ENCODE measurements at regions not wholly inside any gene's neighbourhood (a gene's known extent, or its start where the extent isn't known, plus 50 kb on each side); places are given as distances from the start of the nearest gene placed in this dataset.

GRCh38 chr4:123819362-123820035 lies 422.9 kb downstream of the SPRY1 start:
- Histone ChIP-seq H3K79me2 (ENCODE audit: low read length) (no peaks in the 10 kb centered on the region), H2AFZ (ENCODE audit: low read length) (no peak overlapping the region), H3K4me3 (ENCODE audit: low read length) (no peak overlapping the region), H3K9ac (ENCODE audit: low read length) (no peak overlapping the region), H3F3A (ENCODE audit: insufficient read depth, low read length) (no peaks in the 10 kb centered on the region), H3K9me3 (replicated peaks; ENCODE audit: insufficient read depth, low read length) (no peaks in the 10 kb centered on the region), H3K36me3 (replicated peaks; ENCODE audit: insufficient read depth, low read length) (no peaks in the 10 kb centered on the region), H3K27me3 (replicated peaks; ENCODE audit: insufficient read depth, low read length) (no peaks in the 10 kb centered on the region), H3K4me2 (ENCODE audit: low read depth, low read length) (no peak overlapping the region), H4K20me1 (ENCODE audit: insufficient read depth, low read length) (no peaks in the 10 kb centered on the region), H3K9me2 (replicated peaks; ENCODE audit: insufficient read depth, low read length) (no peaks in the 10 kb centered on the region; the same call in 1 of the 2 replicates), H3K27ac (ENCODE audit: low read length) (no peak overlapping the region), H3K4me1 (ENCODE audit: low read length) (no peaks in the 10 kb centered on the region)
- no peak for TF ChIP-seq CTCF (IDR thresholded peaks at IDR 0.05; ENCODE audit: low read length)
- TF ChIP-seq EZH2 (optimal IDR thresholded peaks at IDR 0.05; ENCODE audit: low read depth, low read length) = no peak
- TF ChIP-seq EZH2phosphoT487 (IDR thresholded peaks at IDR 0.05; ENCODE audit: low read length) = no peak
- DNase-seq = no peak

- Histone ChIP-seq H3K27me3 (replicated peaks; ENCODE audit: insufficient read depth, low read length) (no peaks in the 10 kb centered on the region), H3K79me2 (ENCODE audit: low read length) (no peaks in the 10 kb centered on the region), H3K4me1 (ENCODE audit: low read length) (no peaks in the 10 kb centered on the region), H2AFZ (ENCODE audit: low read length) (no peak overlapping the region), H3K27ac (ENCODE audit: low read length) (no peak overlapping the region), H3K9me3 (replicated peaks; ENCODE audit: insufficient read depth, low read length) (no peaks in the 10 kb centered on the region), H3K4me3 (ENCODE audit: low read length) (no peak overlapping the region), H3K36me3 (replicated peaks; ENCODE audit: insufficient read depth, low read length) (no peaks in the 10 kb centered on the region), H3K9ac (ENCODE audit: low read length) (no peak overlapping the region), H3K4me2 (ENCODE audit: low read depth, low read length) (no peak overlapping the region), H4K20me1 (ENCODE audit: insufficient read depth, low read length) (no peaks in the 10 kb centered on the region), H3F3A (ENCODE audit: insufficient read depth, low read length) (no peaks in the 10 kb centered on the region), H3K9me2 (replicated peaks; ENCODE audit: insufficient read depth, low read length) (no peaks in the 10 kb centered on the region)
- no peak for DNase-seq
- no peak for TF ChIP-seq EZH2phosphoT487 (IDR thresholded peaks at IDR 0.05; ENCODE audit: low read length)
- TF ChIP-seq CTCF (IDR thresholded peaks at IDR 0.05; ENCODE audit: low read length) = no peak
- no peak for TF ChIP-seq EZH2 (optimal IDR thresholded peaks at IDR 0.05; ENCODE audit: low read depth, low read length)
Measured at GRCh38 chr4:123821861-123822260, 425.3 kb downstream of the SPRY1 start.

- no peak overlapping the region for H3K4me3 ChIP-seq (ENCODE audit: low read length)
- H3K4me1 ChIP-seq (ENCODE audit: low read length) = no peaks in the 10 kb centered on the region
- H3K27me3 ChIP-seq (replicated peaks; ENCODE audit: insufficient read depth, low read length) = no peaks in the 10 kb centered on the region
- H3K27ac ChIP-seq (ENCODE audit: low read length) = no peak overlapping the region
- no peak for TF ChIP-seq CTCF (IDR thresholded peaks at IDR 0.05; ENCODE audit: low read length)
- TF ChIP-seq EZH2phosphoT487 (IDR thresholded peaks at IDR 0.05; ENCODE audit: low read length) = no peak
- no peak for TF ChIP-seq EZH2 (optimal IDR thresholded peaks at IDR 0.05; ENCODE audit: low read depth, low read length)
- H3K9ac ChIP-seq (ENCODE audit: low read length) = no peak overlapping the region
- H3K36me3 ChIP-seq (replicated peaks; ENCODE audit: insufficient read depth, low read length) = no peaks in the 10 kb centered on the region
- no peaks in the 10 kb centered on the region for H3K79me2 ChIP-seq (ENCODE audit: low read length)
- no peaks in the 10 kb centered on the region for H3K9me3 ChIP-seq (replicated peaks; ENCODE audit: insufficient read depth, low read length)
- no peak overlapping the region for H3K4me2 ChIP-seq (ENCODE audit: low read depth, low read length)
- H4K20me1 ChIP-seq (ENCODE audit: insufficient read depth, low read length) = no peaks in the 10 kb centered on the region
- no peaks in the 10 kb centered on the region for H3K9me2 ChIP-seq (replicated peaks; ENCODE audit: insufficient read depth, low read length)
- DNase-seq = no peak
- H3F3A ChIP-seq (ENCODE audit: insufficient read depth, low read length) = no peaks in the 10 kb centered on the region
- no peak overlapping the region for H2AFZ ChIP-seq (ENCODE audit: low read length)
Measured at GRCh38 chr4:123822353-123822752, 425.8 kb downstream of the SPRY1 start.

Measured in MM.1S (cell line).